WERI-Rb-1 (cell line): ENCODE measurements at regions not wholly inside any gene's neighbourhood (a gene's known extent, or its start where the extent isn't known, plus 50 kb on each side); places are given as distances from the start of the nearest gene placed in this dataset.

Experiments
- DNase-seq: peaks from one replicate; pipeline ENCODE4 v3.0.0-alpha.2; 2020
- H3K27ac ChIP-seq: fragments of 250-450 bp; sonication (Bioruptor Pico); 2 replicates; pipeline ENCODE4 v1.5.1; 2020; ENCODE audit warnings: mild to moderate bottlenecking, moderate library complexity
- H3K27me3 ChIP-seq: fragments of 250-450 bp; sonication (Bioruptor Pico); 2 replicates; pipeline ENCODE4 v1.5.1; 2021; ENCODE audit warnings: mild to moderate bottlenecking, low read depth, moderate library complexity; ENCODE audit not compliant: insufficient read depth, severe bottlenecking
- H3K36me3 ChIP-seq: fragments of 250-450 bp; sonication (Bioruptor Pico); 2 replicates; pipeline ENCODE4 v1.5.1; 2020; ENCODE audit warnings: mild to moderate bottlenecking, moderate library complexity
- H3K4me3 ChIP-seq: 2 replicates; pipeline ENCODE4 v1.5.1; 2011; ENCODE audit warnings: low read depth, mild to moderate bottlenecking, control low read depth, low read length
- H3K9me3 ChIP-seq: fragments of 250-450 bp; sonication (Bioruptor Pico); 2 replicates; pipeline ENCODE4 v1.5.1; 2021; ENCODE audit warnings: mild to moderate bottlenecking, moderate library complexity; ENCODE audit not compliant: severe bottlenecking
- CTCF ChIP-seq: IDR thresholded peaks from 2 replicates; pipeline ENCODE4 v1.5.1; 2011; ENCODE audit warnings: low read depth, mild to moderate bottlenecking, control low read depth, inconsistent platforms, low read length

- H3K9me3 ChIP-seq = no peaks in the 10 kb centered on the region
- H3K36me3 ChIP-seq = no peaks in the 10 kb centered on the region
- no peak overlapping the region for H3K4me3 ChIP-seq
- H3K27ac ChIP-seq = no peak overlapping the region
- no peak for DNase-seq
- TF ChIP-seq CTCF = no peak
- peaks cover 13% of the 10 kb centered on the region for H3K27me3 ChIP-seq
Observed at GRCh38 chr6:12608016-12608860, 108.3 kb upstream of the PHACTR1 start.

GRCh38 chr6:12608874-12609273, 107.7 kb upstream of the PHACTR1 start:
- H3K27ac ChIP-seq = no peak overlapping the region
- no peak overlapping the region for H3K4me3 ChIP-seq
- no peaks in the 10 kb centered on the region for H3K9me3 ChIP-seq
- DNase-seq = no peak
- no peak for TF ChIP-seq CTCF
- H3K36me3 ChIP-seq = no peaks in the 10 kb centered on the region
- H3K27me3 ChIP-seq = peaks cover 13% of the 10 kb centered on the region

- no peak for DNase-seq
- Histone ChIP-seq H3K27ac (no peak overlapping the region), H3K36me3 (no peaks in the 10 kb centered on the region), H3K4me3 (no peak overlapping the region), H3K27me3 (peaks cover 13% of the 10 kb centered on the region), H3K9me3 (no peaks in the 10 kb centered on the region)
- TF ChIP-seq CTCF = no peak
Observed at GRCh38 chr6:12609751-12610150, 106.8 kb upstream of the PHACTR1 start.

GRCh38 chr6:12610862-12611261, 105.7 kb upstream of the PHACTR1 start:
- TF ChIP-seq CTCF = no peak
- no peaks in the 10 kb centered on the region for H3K9me3 ChIP-seq
- no peaks in the 10 kb centered on the region for H3K36me3 ChIP-seq
- no peak overlapping the region for H3K27ac ChIP-seq
- peaks cover 13% of the 10 kb centered on the region for H3K27me3 ChIP-seq
- H3K4me3 ChIP-seq = no peak overlapping the region
- no peak for DNase-seq

- H3K27me3 ChIP-seq = peaks cover 4% of the 10 kb centered on the region
- H3K36me3 ChIP-seq = no peaks in the 10 kb centered on the region
- no peaks in the 10 kb centered on the region for H3K9me3 ChIP-seq
- TF ChIP-seq CTCF = no peak
- H3K27ac ChIP-seq = no peak overlapping the region
- H3K4me3 ChIP-seq = no peak overlapping the region
- no peak for DNase-seq
Observed at GRCh38 chr6:12613811-12614210, 102.8 kb upstream of the PHACTR1 start.

- Histone ChIP-seq H3K9me3 (no peaks in the 10 kb centered on the region), H3K4me3 (no peak overlapping the region), H3K27me3 (peaks cover 3% of the 10 kb centered on the region), H3K27ac (no peak overlapping the region), H3K36me3 (no peaks in the 10 kb centered on the region)
- TF ChIP-seq CTCF = no peak
- DNase-seq = no peak
Observed at GRCh38 chr6:12614456-12614855, 102.1 kb upstream of the PHACTR1 start.
